IMR-90 (cell line): ENCODE measurements at regions not wholly inside any gene's neighbourhood (a gene's known extent, or its start where the extent isn't known, plus 50 kb on each side); places are given as distances from the start of the nearest gene placed in this dataset.

Experiments used
- CTCF ChIP-seq: conservative IDR thresholded peaks from 2 replicates; pipeline ENCODE4 v1.5.1; 2012; ENCODE audit warnings: mild to moderate bottlenecking, low read depth, low read length, improper control_type of control experiment
- MXI1 ChIP-seq: IDR thresholded peaks from 2 replicates; pipeline ENCODE4 v1.6.1; 2012; ENCODE audit warnings: low read depth, mild to moderate bottlenecking, low read length, moderate library complexity, borderline replicate concordance
- POLR2A ChIP-seq: IDR thresholded peaks from 2 replicates; pipeline ENCODE4 v1.6.1; 2012; ENCODE audit warnings: mild to moderate bottlenecking, low read depth, low read length
- RCOR1 ChIP-seq: IDR thresholded peaks from 2 replicates; pipeline ENCODE4 v1.6.1; 2012; ENCODE audit warnings: mild to moderate bottlenecking, low read length, improper control_type of control experiment; ENCODE audit not compliant: insufficient replicate concordance
- RFX5 ChIP-seq: IDR thresholded peaks from 2 replicates; pipeline ENCODE4 v1.8.0; 2012; ENCODE audit warnings: low read depth, mild to moderate bottlenecking, low read length, moderate library complexity

GRCh38 chr4:175411251-175411650 lies 400.8 kb downstream of the GPM6A start:
- no peak for TF ChIP-seq RCOR1
- TF ChIP-seq CTCF, result no peak
- TF ChIP-seq POLR2A, result no peak
- no peak for TF ChIP-seq MXI1
- no peak for TF ChIP-seq RFX5
